PC-9 (cell line): ENCODE measurements at regions not wholly inside any gene's neighbourhood (a gene's known extent, or its start where the extent isn't known, plus 50 kb on each side); places are given as distances from the start of the nearest gene placed in this dataset.

Source experiments
- CTCF ChIP-seq: fragments of 200-600 bp; sonication (generic); conservative IDR thresholded peaks from 2 replicates; pipeline ENCODE4 v1.6.1; 2017; ENCODE audit warnings: mixed run types, antibody characterized with exemption, mild to moderate bottlenecking, moderate library complexity
- EZH2 ChIP-seq: fragments of 200-600 bp; sonication (generic); IDR thresholded peaks from 2 replicates; pipeline ENCODE4 v1.8.0; 2017; ENCODE audit warnings: antibody characterized with exemption, low read depth

GRCh38 chr7:27300421-27300820 is 57.8 kb downstream of the EVX1 start:
- no peak for TF ChIP-seq EZH2
- TF ChIP-seq CTCF, result no peak
